GM18502 (cell line): ENCODE measurements at regions not wholly inside any gene's neighbourhood (a gene's known extent, or its start where the extent isn't known, plus 50 kb on each side); places are given as distances from the start of the nearest gene placed in this dataset.

ENCODE experiments used
- ATAC-seq: cut with Tn5 transposase; IDR thresholded peaks from one replicate; pipeline ENCODE4 v1.9.1; 2021; ENCODE audit warnings: mild to moderate bottlenecking; ENCODE audit not compliant: unreplicated experiment, poor library complexity

DNA sequence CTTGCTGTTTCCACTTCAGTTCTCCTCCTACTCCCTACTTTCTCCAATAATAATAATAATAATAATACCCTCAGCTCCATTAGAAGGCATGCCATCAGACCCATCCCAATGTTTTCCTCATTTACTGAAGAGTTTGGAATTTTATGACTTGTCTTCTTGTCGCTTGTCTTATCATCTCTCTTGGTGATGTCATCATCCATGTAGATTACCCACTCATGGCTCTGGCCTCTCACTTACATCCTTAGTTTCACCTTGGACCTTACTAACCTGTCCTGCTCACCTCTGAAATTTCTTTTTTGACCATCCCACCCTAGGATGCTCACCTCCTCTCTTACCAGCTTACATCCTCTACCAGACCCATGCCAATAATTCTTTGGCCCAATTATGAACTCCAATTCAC is 329.3 kb downstream of the ACTL7B start:
- no peak for ATAC-seq

DNA sequence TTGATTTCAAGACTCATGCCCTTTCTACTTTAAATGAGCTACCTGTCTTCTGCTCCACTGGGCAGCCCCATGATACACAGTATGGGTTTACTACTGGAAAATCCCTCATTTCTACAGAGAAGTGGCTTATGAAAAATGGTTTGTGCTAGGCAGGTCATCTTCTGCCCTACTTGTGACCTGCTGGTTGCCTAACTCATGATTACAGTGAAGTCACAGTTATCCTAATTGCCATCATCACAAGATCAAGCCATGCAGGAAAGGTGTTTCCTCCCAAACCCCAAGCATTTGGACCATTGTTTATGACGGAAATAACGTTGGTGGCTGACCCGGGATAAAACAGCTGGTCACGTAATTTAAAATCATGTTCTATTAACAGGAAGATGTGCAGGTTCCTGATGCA is 330.6 kb downstream of the ACTL7B start:
- no peak for ATAC-seq

DNA sequence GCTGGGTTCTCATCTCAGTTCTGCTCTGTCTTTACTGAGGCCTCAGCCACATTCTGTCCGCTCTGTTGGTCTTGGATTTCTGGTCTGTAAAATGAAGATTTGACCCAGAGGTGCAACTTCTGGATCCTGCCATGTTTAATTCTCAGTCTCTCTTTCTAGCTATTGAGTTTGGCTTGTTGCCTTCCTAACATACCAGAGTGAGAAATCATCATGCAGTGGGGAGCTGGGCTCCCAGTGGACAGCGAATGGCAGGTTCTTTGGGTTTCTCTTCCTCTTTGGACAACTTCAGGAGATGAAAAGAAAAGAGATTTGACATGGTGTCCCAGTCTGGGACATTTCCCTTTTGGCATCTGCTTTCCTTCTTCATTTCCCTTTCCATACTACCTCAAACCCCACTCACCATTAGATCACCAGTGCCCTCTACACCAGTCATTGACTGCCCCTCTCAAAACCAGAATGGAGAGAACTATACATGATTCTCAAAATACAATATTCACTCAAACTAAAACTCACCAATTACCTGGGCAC is 334.7 kb downstream of the ACTL7B start:
- ATAC-seq: no peak

DNA sequence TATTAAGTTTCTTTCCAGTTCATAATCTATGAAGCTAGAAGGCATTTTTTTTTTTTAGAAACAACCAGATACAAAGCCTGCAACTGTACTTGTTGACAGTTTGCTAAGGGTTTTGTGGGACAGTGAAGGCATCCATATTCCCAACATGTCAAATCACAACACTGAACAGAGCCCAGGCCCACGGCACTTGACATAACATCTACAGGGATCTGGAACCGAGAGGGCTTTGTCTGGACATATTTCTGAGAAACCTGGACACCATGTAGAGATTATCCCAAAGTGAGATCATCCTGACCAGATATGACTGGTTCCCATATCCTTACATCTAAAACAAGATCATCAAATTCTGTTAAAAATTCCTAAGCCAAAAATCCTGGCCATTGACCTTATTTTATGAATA is 336.3 kb downstream of the ACTL7B start:
- no peak for ATAC-seq

DNA sequence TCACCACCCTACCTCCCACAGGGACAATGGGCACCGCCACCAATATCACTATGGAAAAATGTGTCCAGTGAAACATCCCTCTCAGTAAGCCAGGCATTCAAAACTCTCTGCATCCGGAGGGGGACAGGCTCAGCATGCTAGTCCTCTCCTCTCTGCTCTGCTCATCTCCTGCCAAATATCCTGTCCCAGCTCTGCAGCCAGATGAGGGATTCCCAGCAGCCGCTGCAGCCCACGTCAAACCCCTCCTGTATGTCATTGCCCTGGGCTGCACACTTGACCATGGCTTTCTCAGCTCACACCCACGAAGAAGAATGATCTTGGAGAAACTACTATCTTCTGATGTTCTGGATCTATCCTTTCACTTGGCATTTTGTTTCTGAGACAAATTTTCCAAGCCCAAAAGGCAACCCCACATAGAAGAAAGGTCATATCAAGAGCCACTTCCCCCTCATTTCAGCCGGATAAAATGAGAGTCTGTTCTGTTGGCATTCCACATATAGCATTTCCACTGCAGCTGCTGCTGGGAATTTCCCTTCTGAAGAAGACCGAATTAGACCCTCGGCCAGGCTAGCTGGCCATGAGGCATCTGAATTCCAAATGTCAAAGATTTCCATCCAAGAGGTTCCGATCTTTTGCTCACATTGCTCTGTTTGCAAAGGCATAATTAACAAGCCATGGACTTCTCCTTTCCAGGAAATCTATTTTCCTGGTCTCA is 338.0 kb downstream of the ACTL7B start:
- no peak for ATAC-seq

DNA sequence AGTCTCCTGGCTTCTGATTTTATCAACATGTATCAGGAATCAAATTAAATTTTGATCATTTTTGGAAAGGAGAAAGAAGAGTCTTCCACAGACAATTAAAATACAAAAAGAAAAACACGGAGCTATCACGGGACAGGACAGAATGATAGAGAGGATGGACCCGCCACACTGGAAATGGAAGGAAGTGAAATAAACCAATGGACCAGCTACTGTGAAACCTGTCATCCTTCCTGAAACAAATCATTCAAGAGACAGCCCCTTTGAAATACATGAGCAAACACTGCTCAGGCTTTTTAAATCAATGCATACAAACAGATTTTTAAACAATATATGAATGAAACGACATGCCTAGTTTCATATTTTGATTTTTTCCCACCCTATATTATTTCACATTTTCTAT is 339.4 kb downstream of the ACTL7B start:
- no peak for ATAC-seq

DNA sequence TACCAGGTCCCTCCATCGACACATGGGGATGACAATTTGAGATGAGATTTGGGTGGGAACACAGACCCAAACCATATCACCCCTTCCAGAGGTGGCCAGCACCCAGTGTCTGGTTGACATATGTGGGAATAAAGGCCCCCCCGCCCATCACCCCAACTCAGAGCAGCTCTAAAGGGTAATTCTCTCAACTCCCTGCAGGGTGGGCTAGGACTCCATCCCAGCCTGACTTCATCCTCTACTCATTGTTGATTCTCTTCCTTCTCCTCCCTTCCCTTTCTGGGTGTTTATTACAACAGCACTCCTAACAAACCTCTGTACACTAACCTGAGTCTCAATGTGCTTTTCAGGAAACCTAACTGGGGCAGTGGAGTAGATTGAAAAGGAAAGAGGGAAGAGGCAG is 339.9 kb downstream of the ACTL7B start:
- ATAC-seq: no peak

DNA sequence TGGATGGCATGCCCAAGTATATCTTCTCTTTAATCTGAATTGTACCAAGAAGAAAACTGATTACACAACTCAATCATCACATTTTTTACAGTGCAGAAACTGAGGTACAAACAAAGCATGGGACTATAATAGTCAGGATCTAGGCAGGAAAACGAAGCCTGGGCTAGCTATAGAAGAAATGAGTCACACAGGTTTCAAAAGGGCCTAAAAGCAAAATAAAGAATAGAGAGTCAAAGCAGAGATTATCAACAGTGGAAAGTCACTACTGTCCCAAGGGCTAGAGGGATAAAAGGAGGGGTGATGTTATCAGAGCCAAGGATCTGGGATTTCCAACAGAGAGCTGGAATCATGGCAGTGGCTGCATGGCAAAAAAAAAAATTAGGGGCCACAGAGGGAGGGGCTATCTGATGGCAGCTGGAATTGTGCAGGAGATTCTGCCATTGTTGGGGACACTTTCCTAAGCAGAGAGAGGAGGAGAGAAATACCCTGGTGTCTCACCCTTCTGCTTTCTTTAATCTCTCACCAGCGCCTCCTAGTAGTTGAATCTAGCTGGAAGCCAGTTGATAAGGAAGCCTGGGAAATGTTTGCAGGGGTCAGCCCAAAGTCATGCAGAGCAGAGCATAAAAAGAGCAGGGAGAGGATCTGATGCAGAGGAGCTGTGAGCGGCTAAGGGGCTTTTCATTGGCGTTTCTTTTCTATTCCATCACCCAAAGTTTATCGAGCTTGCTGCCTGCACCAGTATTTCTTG is 343.2 kb downstream of the ACTL7B start:
- no peak for ATAC-seq

DNA sequence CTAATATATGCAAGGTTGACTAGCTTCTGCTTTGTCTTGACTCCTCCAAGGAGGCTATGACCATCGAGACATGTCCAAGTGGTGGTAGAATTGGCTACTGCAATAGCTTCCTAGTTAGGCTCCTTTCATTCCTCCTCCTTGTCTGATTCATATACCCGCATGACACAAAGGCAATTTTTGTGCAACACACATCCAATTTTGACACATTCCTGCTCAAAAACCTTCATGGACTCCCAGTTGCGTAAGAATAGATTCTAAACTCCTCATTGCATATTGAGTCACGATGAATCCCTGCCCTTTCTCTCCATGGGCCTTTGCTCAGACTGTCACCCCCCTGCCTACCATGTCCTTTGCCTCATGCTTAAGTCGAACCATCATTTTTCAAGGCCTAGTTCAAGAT is 344.5 kb downstream of the ACTL7B start:
- no peak for ATAC-seq

DNA sequence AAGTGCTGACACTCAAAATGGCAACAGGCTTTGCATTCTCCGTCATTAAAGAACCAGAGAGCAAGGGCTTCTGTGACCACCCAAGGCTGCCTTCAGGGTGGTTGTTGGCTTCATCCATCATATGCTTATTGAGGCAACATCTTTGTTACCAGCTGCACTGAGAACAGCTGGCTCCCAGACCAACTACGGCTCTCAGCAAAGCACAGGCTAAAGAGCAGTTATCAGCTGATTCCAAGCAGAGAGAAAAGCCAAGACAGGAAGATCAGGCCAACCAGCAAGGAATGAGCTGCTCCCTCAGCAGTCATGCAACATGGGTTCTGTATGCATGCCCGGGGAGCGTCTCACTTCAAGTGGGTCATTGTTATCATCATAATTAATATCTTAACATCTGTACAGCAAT is 358.9 kb downstream of the ACTL7B start:
- ATAC-seq: no peak

DNA sequence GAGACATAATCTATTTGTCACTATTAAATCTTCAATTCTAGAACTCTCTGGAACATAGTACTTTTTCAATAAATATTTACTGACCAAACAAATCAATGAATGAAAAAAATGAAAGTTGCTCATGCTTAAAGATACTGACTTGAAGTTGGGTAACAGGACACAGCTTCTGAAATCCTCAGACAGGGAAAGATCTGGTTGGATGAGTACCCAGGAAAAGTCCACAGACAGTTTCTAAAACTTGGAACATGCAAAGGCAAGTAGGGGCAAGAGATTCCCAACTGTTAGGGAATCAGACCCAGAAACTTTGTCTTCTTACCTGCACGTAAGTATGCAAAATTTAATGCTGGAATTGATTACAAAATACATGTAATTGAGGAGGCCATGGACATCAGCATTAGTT is 366.2 kb downstream of the ACTL7B start:
- no peak for ATAC-seq

DNA sequence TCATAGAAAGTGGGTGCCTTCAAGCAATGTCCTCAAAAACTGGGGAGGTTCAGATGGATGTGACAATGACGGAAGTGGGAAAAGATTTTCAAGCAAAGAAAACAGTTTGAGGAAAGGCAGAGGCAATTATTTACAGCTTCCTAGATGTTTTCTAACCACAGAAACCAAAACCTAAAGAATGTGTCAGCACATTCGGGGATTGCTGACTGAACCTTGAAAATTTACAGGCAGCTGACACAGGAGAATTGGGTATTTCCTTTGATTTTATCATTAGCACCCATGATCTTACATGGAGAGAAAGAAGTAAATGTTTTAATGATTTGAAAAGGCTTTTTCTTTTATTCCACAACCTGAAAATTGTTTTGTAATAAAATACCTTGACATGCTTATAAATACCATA is 369.0 kb downstream of the ACTL7B start:
- no peak for ATAC-seq

DNA sequence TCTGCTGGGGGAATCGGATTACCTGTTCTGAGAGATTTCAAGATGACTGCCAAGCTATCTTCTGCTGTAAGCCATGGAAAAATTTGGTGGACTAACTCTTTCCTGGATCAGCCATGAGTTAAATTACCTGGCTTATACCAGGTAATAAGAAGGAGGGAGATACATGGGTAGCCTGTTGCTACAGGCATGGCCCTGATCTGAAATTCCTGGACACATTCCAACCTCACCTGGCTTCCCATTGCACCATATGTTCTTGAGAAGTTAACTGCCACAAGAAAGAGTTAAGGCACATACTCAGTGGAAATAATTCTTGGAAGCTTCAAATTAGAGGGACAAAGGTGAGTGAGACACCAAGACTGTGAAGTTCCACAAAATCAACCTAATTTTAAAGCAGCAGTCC is 371.3 kb downstream of the ACTL7B start:
- ATAC-seq: no peak

DNA sequence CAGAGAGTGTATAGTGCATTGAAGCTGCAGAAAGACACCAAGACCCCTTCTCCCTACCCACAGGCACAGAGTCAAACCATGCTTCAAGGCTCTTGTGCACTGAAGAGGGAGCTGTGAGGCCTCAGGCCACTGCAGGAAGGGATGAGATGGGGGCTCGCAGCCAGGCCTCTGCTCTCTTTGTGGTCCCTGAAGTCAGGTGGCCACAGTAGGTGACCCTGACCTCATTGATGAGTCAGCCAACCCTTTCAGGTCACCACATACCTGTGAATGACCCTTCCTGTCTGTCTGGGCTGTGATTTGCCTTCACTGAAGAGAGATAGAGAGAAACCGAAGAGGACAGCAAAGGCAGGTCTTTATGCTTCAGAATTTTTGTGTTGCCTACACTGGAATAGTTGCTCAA is 372.1 kb downstream of the ACTL7B start:
- ATAC-seq: no peak

DNA sequence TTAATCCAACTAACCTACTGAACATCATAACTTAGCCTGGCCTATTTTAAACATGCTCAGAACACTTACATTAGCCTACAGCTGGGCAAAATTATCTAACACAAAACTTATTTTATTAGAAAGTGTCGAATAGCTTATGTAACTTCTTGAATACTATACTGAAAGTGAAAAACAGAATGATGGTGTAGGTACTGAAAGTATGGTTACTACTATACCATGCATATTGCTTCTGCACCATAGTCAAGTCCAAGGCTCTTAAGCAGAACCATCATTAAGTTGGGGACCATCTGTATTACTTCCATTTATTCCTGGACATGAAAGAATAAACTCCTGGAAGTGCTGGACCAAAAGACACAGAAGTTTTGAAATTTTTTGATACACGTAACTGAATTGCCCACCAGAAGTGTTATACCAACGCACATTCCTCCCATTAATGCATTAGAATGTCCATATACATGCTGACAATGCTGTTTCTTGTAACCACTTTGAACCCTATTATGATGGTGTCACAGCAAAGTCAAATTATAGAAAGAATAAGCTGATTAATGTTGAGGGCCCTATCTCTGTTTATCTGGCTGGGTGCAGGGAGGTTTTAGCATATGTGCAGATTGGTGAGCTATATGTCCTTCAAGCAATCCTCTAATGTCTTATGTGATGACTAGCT is 375.7 kb downstream of the ACTL7B start:
- peak; percentile 33 for ATAC-seq

DNA sequence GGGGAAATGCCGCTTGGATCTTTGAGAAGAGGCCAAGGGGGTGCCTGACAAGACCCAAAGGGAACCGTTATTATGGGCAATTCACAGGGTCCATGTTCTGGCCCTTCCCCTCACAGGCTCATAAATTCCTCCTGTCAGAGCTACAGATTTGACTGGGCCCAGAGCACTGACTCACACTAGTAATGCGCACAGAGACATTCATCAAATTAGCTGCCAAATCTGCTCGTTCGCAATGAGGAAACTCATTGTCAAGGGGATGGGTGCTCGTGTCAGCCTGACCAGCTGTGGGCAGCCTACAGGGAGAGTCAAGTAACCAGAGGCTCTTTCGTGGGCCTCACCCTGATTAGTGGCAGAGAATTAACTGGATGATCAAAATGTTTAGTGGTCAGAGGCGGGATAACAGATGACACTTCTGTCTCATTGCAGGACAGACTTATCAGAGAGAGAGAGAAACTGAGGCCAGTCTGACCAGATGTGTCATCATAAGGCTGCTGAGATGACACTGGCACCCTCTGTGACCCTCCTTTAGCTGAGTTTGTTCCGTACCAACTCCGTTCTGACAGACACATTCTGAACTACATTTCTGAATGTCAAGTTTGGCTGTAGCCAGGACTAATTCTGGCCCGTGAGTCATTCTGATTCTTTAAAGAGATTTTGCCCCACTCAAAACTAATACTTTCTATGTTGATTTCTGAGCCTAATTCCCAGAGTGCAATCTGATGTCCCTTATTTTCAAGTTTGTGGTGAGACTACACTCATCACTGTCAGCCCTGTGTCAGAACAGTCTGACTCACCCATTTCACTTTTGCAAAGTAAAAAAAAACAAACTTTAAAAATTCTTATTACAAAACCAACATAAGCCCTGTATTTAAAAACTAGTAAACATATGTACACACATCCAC is 377.1 kb downstream of the ACTL7B start:
- ATAC-seq: peak; percentile 90

DNA sequence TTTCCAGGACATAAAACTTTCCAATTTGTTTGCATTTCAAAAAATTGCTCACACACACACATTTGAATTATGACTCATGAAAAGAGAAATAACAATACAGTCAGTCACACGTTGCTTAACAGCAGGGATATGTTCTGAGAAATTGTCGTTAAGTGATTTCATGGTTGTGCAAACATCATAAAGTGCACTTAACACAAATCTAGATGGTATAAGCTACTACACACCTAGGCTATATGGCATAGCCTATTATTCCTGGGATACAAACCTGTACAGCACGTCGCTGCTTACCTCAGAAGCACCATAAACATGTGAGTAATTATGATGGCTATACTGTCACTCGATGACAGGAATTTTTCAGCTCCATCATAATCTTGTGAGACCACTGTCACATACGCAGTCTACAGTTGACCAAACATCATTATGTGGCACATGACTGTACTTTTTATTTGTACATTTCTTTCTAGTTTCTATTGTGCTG is 378.2 kb downstream of the ACTL7B start:
- no peak for ATAC-seq

DNA sequence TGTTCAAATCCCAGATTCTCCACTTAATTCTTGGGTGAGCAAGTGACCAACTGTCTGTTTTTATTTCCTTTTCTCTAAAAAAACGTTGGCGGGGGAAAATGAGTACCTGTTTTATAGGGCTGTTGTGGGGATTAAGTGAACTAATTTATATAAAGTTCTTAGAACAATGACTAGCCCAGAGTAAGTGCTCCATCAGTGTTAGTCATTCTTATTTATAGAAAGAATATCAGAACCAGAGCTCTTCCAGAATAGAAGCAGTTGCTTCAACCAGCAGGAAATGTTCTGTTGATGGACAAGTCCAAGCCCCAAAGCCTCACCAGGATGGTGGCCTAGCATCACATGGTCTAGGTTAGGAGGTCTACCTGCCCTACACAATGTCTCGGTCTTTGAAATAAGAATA is 379.2 kb downstream of the ACTL7B start:
- ATAC-seq: no peak

DNA sequence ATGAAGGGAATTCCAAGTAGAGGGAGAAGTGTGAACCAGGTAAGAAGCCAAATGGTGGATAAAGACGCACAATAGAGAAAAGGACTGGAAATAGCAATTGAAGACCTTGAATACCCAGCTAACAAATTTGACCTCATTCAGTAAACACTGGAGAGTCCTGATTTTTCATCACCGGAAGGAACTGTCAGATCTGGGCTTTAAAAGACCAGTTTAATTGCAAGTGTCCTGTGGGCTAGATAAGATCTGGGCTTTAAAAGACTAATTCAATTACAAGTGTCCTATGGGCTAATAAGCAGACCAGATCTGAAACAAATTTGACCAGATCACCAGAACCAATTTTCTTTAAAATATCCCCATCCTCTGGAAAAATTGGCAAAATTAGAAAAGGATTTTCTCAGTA is 380.0 kb downstream of the ACTL7B start:
- no peak for ATAC-seq

DNA sequence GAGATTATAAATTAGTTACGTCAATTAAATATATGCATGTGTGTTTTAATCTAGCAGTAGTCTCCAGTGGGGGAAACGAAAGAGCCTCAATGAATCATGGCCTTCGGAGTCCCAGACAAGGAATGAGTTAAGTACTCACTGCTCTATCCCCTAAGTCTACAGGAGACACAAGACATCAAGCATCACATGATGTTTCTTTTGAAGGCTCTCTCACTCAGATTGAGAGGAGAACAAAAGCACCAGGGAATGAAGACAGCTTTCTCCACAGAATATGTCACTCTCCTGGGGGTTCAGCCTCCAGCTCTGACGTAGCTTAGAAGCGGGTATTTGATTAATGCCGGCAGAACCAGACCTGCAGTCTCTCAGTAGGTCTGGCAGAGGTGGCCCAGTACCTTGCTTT is 381.4 kb downstream of the ACTL7B start:
- ATAC-seq: no peak
